HG03103 (cell line): ENCODE measurements at regions not wholly inside any gene's neighbourhood (a gene's known extent, or its start where the extent isn't known, plus 50 kb on each side); places are given as distances from the start of the nearest gene placed in this dataset.

Experiments used
- ATAC-seq: cut with Tn5 transposase; IDR thresholded peaks from one replicate; pipeline ENCODE4 v1.9.1; 2021; ENCODE audit warnings: low read depth; ENCODE audit not compliant: unreplicated experiment

GRCh38 chr7:81534446-81534845 is 235.4 kb downstream of the HGF start:
- no peak for ATAC-seq

GRCh38 chr7:81533931-81534330 is 235.9 kb downstream of the HGF start:
- no peak for ATAC-seq

- no peak for ATAC-seq
Measured at GRCh38 chr7:81533426-81533825, 236.4 kb downstream of the HGF start.

GRCh38 chr7:81529785-81530184 is 240.1 kb downstream of the HGF start:
- ATAC-seq = no peak

GRCh38 chr7:81527651-81528050 is 242.2 kb downstream of the HGF start:
- no peak for ATAC-seq

- no peak for ATAC-seq
Measured at GRCh38 chr7:81526971-81527370, 242.9 kb downstream of the HGF start.

GRCh38 chr7:81525841-81526240 is 244.0 kb downstream of the HGF start:
- ATAC-seq = no peak

GRCh38 chr7:81519886-81520285 is 250.0 kb downstream of the HGF start:
- ATAC-seq = no peak

GRCh38 chr7:81516898-81517297 is 252.9 kb downstream of the HGF start:
- ATAC-seq = no peak

GRCh38 chr7:81515009-81515408 is 254.8 kb downstream of the HGF start:
- ATAC-seq = no peak

GRCh38 chr7:81514546-81514945 is 255.3 kb downstream of the HGF start:
- no peak for ATAC-seq

- ATAC-seq = no peak
Measured at GRCh38 chr7:81510122-81510521, 259.7 kb downstream of the HGF start.

GRCh38 chr7:81507221-81507620 is 262.6 kb downstream of the HGF start:
- no peak for ATAC-seq

- ATAC-seq = no peak
Measured at GRCh38 chr7:81506609-81507008, 263.2 kb downstream of the HGF start.

GRCh38 chr7:81503771-81504170 is 266.1 kb downstream of the HGF start:
- no peak for ATAC-seq

GRCh38 chr7:81503336-81503735 is 266.5 kb downstream of the HGF start:
- no peak for ATAC-seq

GRCh38 chr7:81501220-81501619 is 268.6 kb downstream of the HGF start:
- no peak for ATAC-seq

- ATAC-seq = no peak
Measured at GRCh38 chr7:81500631-81501030, 269.2 kb downstream of the HGF start.

- peak; percentile 84 for ATAC-seq
Measured at GRCh38 chr7:81499262-81500116, 270.4 kb downstream of the HGF start.

- no peak for ATAC-seq
Measured at GRCh38 chr7:81498176-81498575, 271.7 kb downstream of the HGF start.

GRCh38 chr7:81492910-81493309 is 276.9 kb downstream of the HGF start:
- ATAC-seq = no peak

GRCh38 chr7:81492240-81492639 is 277.6 kb downstream of the HGF start:
- no peak for ATAC-seq

- ATAC-seq = no peak
Measured at GRCh38 chr7:81491573-81491972, 278.3 kb downstream of the HGF start.
